ENCODE measurements at regions not wholly inside any gene's neighbourhood (a gene's known extent, or its start where the extent isn't known, plus 50 kb on each side); places are given as distances from the start of the nearest gene placed in this dataset.

DNA sequence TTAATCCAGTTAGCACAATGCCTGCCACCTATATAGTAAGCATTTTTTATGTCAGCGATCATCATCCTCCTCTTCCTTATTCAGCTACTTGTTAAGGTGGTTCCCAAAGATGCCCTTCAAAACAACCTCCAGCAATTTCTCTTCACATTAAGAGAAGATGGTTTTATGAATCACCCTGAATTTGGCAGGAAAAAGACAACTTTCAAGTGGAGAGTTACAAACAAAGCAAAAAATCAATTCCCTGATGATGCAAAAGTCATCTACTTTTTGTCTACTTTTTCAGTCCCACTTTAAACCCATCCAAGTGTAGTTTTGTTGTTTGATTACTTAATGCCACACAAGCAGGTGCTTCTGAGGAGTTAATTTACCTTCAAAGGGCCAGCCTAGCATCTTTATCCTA is 139.1 kb upstream of the SERP2 start:
- peak; percentile 60 for DNase-seq
- no peaks in the 10 kb centered on the region for H3K9me2 ChIP-seq (ENCODE audit: insufficient read depth)
- H3K27me3 ChIP-seq (replicated peaks; ENCODE audit: insufficient read depth) = no peaks in the 10 kb centered on the region
- H3K36me3 ChIP-seq (ENCODE audit: low read depth) = no peaks in the 10 kb centered on the region
- no peak overlapping the region for H3K4me2 ChIP-seq (ENCODE audit: unreplicated experiment)
- H4K20me1 ChIP-seq (ENCODE audit: insufficient read depth) = no peaks in the 10 kb centered on the region
- no peak overlapping the region for H3K4me3 ChIP-seq
- WGBS, 2 experiments (ENCODE audit: low coverage in 1 of 2, low lambda C conversion rate in 2 of 2, missing lambda C conversion rate in 2 of 2) = 61 to 67% methylated on average over 1 of the region's 1 CpG
- peaks cover 32% of the 10 kb centered on the region for H3F3A ChIP-seq (ENCODE audit: insufficient read depth)
- H3K9me3 ChIP-seq (ENCODE audit: low read depth) = no peaks in the 10 kb centered on the region
- TF ChIP-seq EZH2phosphoT487 (IDR thresholded peaks at IDR 0.05; ENCODE audit: insufficient read depth, low read depth) = no peak
- no peak for TF ChIP-seq EZH2 (IDR thresholded peaks at IDR 0.05; ENCODE audit: insufficient read depth, poor library complexity, severe bottlenecking)
- H3K27ac ChIP-seq = no peak overlapping the region
- no peak overlapping the region for H2AFZ ChIP-seq
- no peaks in the 10 kb centered on the region for H3K79me2 ChIP-seq (ENCODE audit: insufficient read depth)
- no peak overlapping the region for H3K9ac ChIP-seq
- in situ Hi-C loops (cut with MboI) = no loop called here
- peaks cover 49% of the 10 kb centered on the region for H3K4me1 ChIP-seq (ENCODE audit: insufficient read depth)

- no peaks in the 10 kb centered on the region for H3K9me2 ChIP-seq (ENCODE audit: insufficient read depth)
- peaks cover 31% of the 10 kb centered on the region for H3F3A ChIP-seq (ENCODE audit: insufficient read depth)
- H3K4me3 ChIP-seq = no peak overlapping the region
- H3K27ac ChIP-seq = peak overlapping the region; percentile 90
- no peak overlapping the region for H2AFZ ChIP-seq
- no peaks in the 10 kb centered on the region for H3K36me3 ChIP-seq (ENCODE audit: low read depth)
- H3K27me3 ChIP-seq (replicated peaks; ENCODE audit: insufficient read depth) = no peaks in the 10 kb centered on the region
- DNase-seq = peak; percentile 77
- H3K79me2 ChIP-seq (ENCODE audit: insufficient read depth) = no peaks in the 10 kb centered on the region
- H3K9ac ChIP-seq = peak overlapping the region; percentile 74
- TF ChIP-seq EZH2 (IDR thresholded peaks at IDR 0.05; ENCODE audit: insufficient read depth, poor library complexity, severe bottlenecking) (no peak), EZH2phosphoT487 (IDR thresholded peaks at IDR 0.05; ENCODE audit: insufficient read depth, low read depth) (no peak)
- in situ Hi-C loops (cut with MboI) = no loop called here
- 32 to 42% methylated on average over 1 of the region's 1 CpG for WGBS, 2 experiments (ENCODE audit: low coverage in 1 of 2, low lambda C conversion rate in 2 of 2, missing lambda C conversion rate in 2 of 2)
- H3K4me2 ChIP-seq (ENCODE audit: unreplicated experiment) = peak overlapping the region; percentile 68
- H4K20me1 ChIP-seq (ENCODE audit: insufficient read depth) = no peaks in the 10 kb centered on the region
- peaks cover 40% of the 10 kb centered on the region for H3K4me1 ChIP-seq (ENCODE audit: insufficient read depth)
- no peaks in the 10 kb centered on the region for H3K9me3 ChIP-seq (ENCODE audit: low read depth)
These were observed 137.3 kb upstream of the SERP2 start for GRCh38 chr13:44236370-44236769.

DNA sequence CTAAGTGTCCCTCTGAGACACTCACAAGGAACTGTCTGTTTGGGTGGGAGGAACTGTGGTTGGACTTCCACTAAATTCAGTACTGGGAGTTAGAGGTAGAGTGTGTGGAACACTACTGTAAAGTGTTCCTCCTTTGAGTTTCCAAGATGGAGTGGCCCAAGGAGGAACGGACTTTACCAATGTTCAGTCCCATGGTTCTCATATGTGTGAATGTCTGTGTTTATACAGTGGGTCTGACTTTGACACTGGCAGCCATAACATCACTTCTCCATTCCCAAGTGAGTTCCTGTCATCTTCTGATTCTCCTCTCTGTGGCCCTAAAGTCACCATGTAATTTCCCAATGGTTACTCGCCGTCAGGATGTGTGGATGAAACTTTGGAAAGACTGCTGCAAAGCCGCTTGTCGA is 136.8 kb upstream of the SERP2 start:
- Histone ChIP-seq H3K27me3 (replicated peaks; ENCODE audit: insufficient read depth) (no peaks in the 10 kb centered on the region), H2AFZ (0 out of 2 replicates have a peak overlapping the region, but pooled peaks have one; percentile 5), H3K9ac (peak overlapping the region; percentile 74), H3F3A (ENCODE audit: insufficient read depth) (peaks cover 27% of the 10 kb centered on the region), H3K9me2 (ENCODE audit: insufficient read depth) (no peaks in the 10 kb centered on the region), H3K9me3 (ENCODE audit: low read depth) (no peaks in the 10 kb centered on the region), H3K4me1 (ENCODE audit: insufficient read depth) (peaks cover 36% of the 10 kb centered on the region), H3K4me3 (no peak overlapping the region; the same call in 1 of the 2 replicates), H3K4me2 (ENCODE audit: unreplicated experiment) (peak overlapping the region; percentile 68), H4K20me1 (ENCODE audit: insufficient read depth) (no peaks in the 10 kb centered on the region), H3K27ac (peak overlapping the region; percentile 90), H3K79me2 (ENCODE audit: insufficient read depth) (no peaks in the 10 kb centered on the region), H3K36me3 (ENCODE audit: low read depth) (no peaks in the 10 kb centered on the region)
- DNase-seq = no peak
- in situ Hi-C loops (cut with MboI) = no loop called here
- 22 to 27% methylated on average over 5 of the region's 5 CpGs for WGBS, 2 experiments (ENCODE audit: low coverage in 1 of 2, low lambda C conversion rate in 2 of 2, missing lambda C conversion rate in 2 of 2)
- no peak for TF ChIP-seq EZH2 (IDR thresholded peaks at IDR 0.05; ENCODE audit: insufficient read depth, poor library complexity, severe bottlenecking)
- no peak for TF ChIP-seq EZH2phosphoT487 (IDR thresholded peaks at IDR 0.05; ENCODE audit: insufficient read depth, low read depth)

- H3K4me3 ChIP-seq = peak overlapping the region; percentile 3; the same call in 1 of the 2 replicates
- peak overlapping the region; percentile 6; the same call in 1 of the 2 replicates for H2AFZ ChIP-seq
- H3K9me3 ChIP-seq (ENCODE audit: low read depth) = no peaks in the 10 kb centered on the region
- H3K4me2 ChIP-seq (ENCODE audit: unreplicated experiment) = peak overlapping the region; percentile 68
- peak; percentile 98 for DNase-seq
- in situ Hi-C loops (cut with MboI) = no loop called here
- H3K9ac ChIP-seq = peak overlapping the region; percentile 74
- H3K27ac ChIP-seq = peak overlapping the region; percentile 90
- no peaks in the 10 kb centered on the region for H4K20me1 ChIP-seq (ENCODE audit: insufficient read depth)
- peaks cover 26% of the 10 kb centered on the region for H3F3A ChIP-seq (ENCODE audit: insufficient read depth)
- H3K79me2 ChIP-seq (ENCODE audit: insufficient read depth) = no peaks in the 10 kb centered on the region
- 0 to 4% methylated on average over 4 of the region's 4 CpGs for WGBS, 2 experiments (ENCODE audit: low coverage in 1 of 2, low lambda C conversion rate in 2 of 2, missing lambda C conversion rate in 2 of 2)
- TF ChIP-seq EZH2phosphoT487 (IDR thresholded peaks at IDR 0.05; ENCODE audit: insufficient read depth, low read depth) (no peak), EZH2 (IDR thresholded peaks at IDR 0.05; ENCODE audit: insufficient read depth, poor library complexity, severe bottlenecking) (no peak)
- H3K27me3 ChIP-seq (replicated peaks; ENCODE audit: insufficient read depth) = no peaks in the 10 kb centered on the region
- no peaks in the 10 kb centered on the region for H3K9me2 ChIP-seq (ENCODE audit: insufficient read depth)
- no peaks in the 10 kb centered on the region for H3K36me3 ChIP-seq (ENCODE audit: low read depth)
- H3K4me1 ChIP-seq (ENCODE audit: insufficient read depth) = peaks cover 32% of the 10 kb centered on the region
These were observed 136.3 kb upstream of the SERP2 start for GRCh38 chr13:44237276-44237767.

All from GM23248 (cell line).